Body of pancreas (tissue), 4 donors: ENCODE measurements at regions not wholly inside any gene's neighbourhood (a gene's known extent, or its start where the extent isn't known, plus 50 kb on each side); places are given as distances from the start of the nearest gene placed in this dataset.

Experiments
- POLR2A ChIP-seq, 3 donors: fragments of 450-650 bp; IDR thresholded peaks; one replicate each; pipeline ENCODE4 v1.6.1; 2016; ENCODE audit warnings: antibody characterized with exemption in 3 of 3, mild to moderate bottlenecking in 2 of 3
- TF ChIP-seq, protein P1 (sequence below), 7 experiments: fragments of 450-650 bp in 4 of 7; fragments of 200-600 bp in 3 of 7; sonication (generic) in 3 of 7; IDR thresholded peaks; one replicate each; pipeline ENCODE4 v1.5.1; 2016 to 2019; ENCODE audit warnings: antibody characterized with exemption in 7 of 7

DNA sequence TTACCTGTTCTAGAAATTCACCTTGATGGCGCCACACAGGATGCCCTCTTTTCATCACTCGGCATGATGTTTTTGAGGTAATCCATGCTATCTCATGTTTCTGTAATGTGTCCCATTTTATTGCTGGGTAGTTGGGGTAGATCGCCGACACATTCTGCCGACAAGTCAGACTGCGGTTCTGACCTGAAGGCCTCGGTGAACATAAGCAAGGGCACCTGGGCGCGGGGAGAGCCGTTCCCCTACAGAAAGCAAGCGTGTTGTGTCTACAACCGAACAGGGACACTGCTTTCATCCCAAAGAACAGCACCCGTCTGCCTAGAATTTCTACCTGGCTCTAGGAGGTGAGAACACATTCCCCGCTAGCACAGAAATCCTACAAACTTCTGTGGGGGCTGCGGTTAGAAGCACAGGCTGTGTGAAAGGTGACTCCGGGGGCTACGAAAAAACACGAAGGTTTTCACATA is 149.2 kb downstream of the PPIAL4G start:
- TF ChIP-seq, protein P1, sequence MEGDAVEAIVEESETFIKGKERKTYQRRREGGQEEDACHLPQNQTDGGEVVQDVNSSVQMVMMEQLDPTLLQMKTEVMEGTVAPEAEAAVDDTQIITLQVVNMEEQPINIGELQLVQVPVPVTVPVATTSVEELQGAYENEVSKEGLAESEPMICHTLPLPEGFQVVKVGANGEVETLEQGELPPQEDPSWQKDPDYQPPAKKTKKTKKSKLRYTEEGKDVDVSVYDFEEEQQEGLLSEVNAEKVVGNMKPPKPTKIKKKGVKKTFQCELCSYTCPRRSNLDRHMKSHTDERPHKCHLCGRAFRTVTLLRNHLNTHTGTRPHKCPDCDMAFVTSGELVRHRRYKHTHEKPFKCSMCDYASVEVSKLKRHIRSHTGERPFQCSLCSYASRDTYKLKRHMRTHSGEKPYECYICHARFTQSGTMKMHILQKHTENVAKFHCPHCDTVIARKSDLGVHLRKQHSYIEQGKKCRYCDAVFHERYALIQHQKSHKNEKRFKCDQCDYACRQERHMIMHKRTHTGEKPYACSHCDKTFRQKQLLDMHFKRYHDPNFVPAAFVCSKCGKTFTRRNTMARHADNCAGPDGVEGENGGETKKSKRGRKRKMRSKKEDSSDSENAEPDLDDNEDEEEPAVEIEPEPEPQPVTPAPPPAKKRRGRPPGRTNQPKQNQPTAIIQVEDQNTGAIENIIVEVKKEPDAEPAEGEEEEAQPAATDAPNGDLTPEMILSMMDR (IDR thresholded peaks at IDR 0.05): no peak
- no peak for TF ChIP-seq POLR2A (IDR thresholded peaks at IDR 0.05)
